H1 (cell line): ENCODE measurements at regions not wholly inside any gene's neighbourhood (a gene's known extent, or its start where the extent isn't known, plus 50 kb on each side); places are given as distances from the start of the nearest gene placed in this dataset.

Source experiments
- CTCF ChIA-PET: fragments of 300-600 bp; sonication (Branson Sonifier 250); formaldehyde crosslinking; loops from one replicate; lab custom pipeline; 2021; ENCODE audit not compliant: partially characterized antibody; lab: Charles Lee
- POLR2A ChIA-PET: fragments of 300-600 bp; sonication (Branson Sonifier 250); formaldehyde crosslinking; loops from one replicate; lab custom pipeline; 2021; ENCODE audit warnings: inconsistent platforms; ENCODE audit not compliant: partially characterized antibody; lab: Charles Lee
- DNase-seq, 2 experiments: peaks; one replicate each; pipeline versions ENCODE4 v3.0.0 to v3.0.0-alpha.2; 2010 to 2022; ENCODE audit warnings: low spot score in 2 of 2, low read depth in 1 of 2, mixed read lengths in 1 of 2
- FAIRE-seq: peaks from 2 replicates; lab custom pipeline; 2011; peaks lifted over from hg19 to GRCh38; lab: Jason Lieb, UNC
- H2AFZ ChIP-seq: 2 replicates; pipeline ENCODE4 v1.8.1; 2012; ENCODE audit warnings: low read length, inconsistent platforms
- H2AK5ac ChIP-seq: 2 replicates; pipeline ENCODE4 v1.6.1; 2013; ENCODE audit warnings: low read depth, low read length
- H2BK120ac ChIP-seq: replicated peaks from 2 replicates; pipeline ENCODE3; 2013; ENCODE audit warnings: low read depth, low read length, inconsistent platforms
- H2BK12ac ChIP-seq: 2 replicates; pipeline ENCODE4 v1.6.1; 2013; ENCODE audit warnings: low read depth, low read length
- H2BK15ac ChIP-seq: 2 replicates; pipeline ENCODE4 v1.6.1; 2013; ENCODE audit warnings: low read length
- H2BK20ac ChIP-seq: 2 replicates; pipeline ENCODE4 v1.6.1; 2013; ENCODE audit warnings: low read length
- H2BK5ac ChIP-seq: 2 replicates; pipeline ENCODE4 v1.6.1; 2013; ENCODE audit warnings: low read depth, low read length
- H3K14ac ChIP-seq: 2 replicates; pipeline ENCODE4 v1.6.1; 2013; ENCODE audit warnings: inconsistent platforms; ENCODE audit not compliant: insufficient read length
- H3K18ac ChIP-seq: 2 replicates; pipeline ENCODE4 v1.6.1; 2013; ENCODE audit warnings: low read length; ENCODE audit errors: extremely low read depth
- H3K23ac ChIP-seq: 2 replicates; pipeline ENCODE4 v1.6.1; 2013; ENCODE audit warnings: inconsistent platforms; ENCODE audit not compliant: insufficient read length
- H3K23me2 ChIP-seq: 2 replicates; pipeline ENCODE4 v1.6.1; 2013; ENCODE audit warnings: low read depth, low read length
- H3K27ac ChIP-seq: 2 replicates; pipeline ENCODE4 v1.6.1; 2011; ENCODE audit warnings: low read depth, low read length, inconsistent platforms
- H3K27me3 ChIP-seq, 4 experiments: replicated peaks in 1 of 4; 1 replicate in 1 of 4; 2 replicates in 3 of 4; pipeline versions ENCODE4 v1.6.1 to v1.8.1; 2011 to 2013; ENCODE audit warnings: low read length in 3 of 4, mild to moderate bottlenecking in 3 of 4, inconsistent platforms in 2 of 4, mixed read lengths in 2 of 4, moderate library complexity in 1 of 4; ENCODE audit not compliant: control insufficient read depth in 3 of 4, insufficient read depth in 3 of 4; ENCODE audit errors: extremely low read depth in 1 of 4
- H3K36me3 ChIP-seq, 4 experiments: 2 replicates each; pipeline versions ENCODE4 v1.6.1 to v1.8.1; 2011 to 2013; ENCODE audit warnings: mild to moderate bottlenecking in 4 of 4, low read length in 3 of 4, moderate library complexity in 2 of 4, control low read depth in 1 of 4, inconsistent platforms in 1 of 4; ENCODE audit not compliant: insufficient read depth in 4 of 4, control insufficient read depth in 2 of 4
- H3K4ac ChIP-seq: replicated peaks from 2 replicates; pipeline ENCODE3; 2013; ENCODE audit warnings: low read length, low read depth, mixed read lengths, inconsistent platforms; ENCODE audit not compliant: insufficient read length
- H3K4me1 ChIP-seq, 4 experiments: replicated peaks in 1 of 4; 1 replicate in 1 of 4; 2 replicates in 3 of 4; pipeline versions ENCODE4 v1.6.1 to v1.8.1; 2011 to 2013; ENCODE audit warnings: low read length in 3 of 4, inconsistent platforms in 2 of 4, mixed read lengths in 1 of 4; ENCODE audit not compliant: insufficient read depth in 4 of 4, control insufficient read depth in 3 of 4
- H3K4me2 ChIP-seq, 2 experiments: 2 replicates each; pipeline versions ENCODE4 v1.6.1 to v1.8.1; 2011 to 2013; ENCODE audit warnings: low read depth in 2 of 2, low read length in 2 of 2, control low read depth in 1 of 2, inconsistent platforms in 1 of 2, mild to moderate bottlenecking in 1 of 2; ENCODE audit not compliant: insufficient read depth in 1 of 2
- H3K4me3 ChIP-seq, 4 experiments: fragments of 200-600, 300-600 bp in 1 of 4; sonication (generic), shearing (Covaris generic), sonication (Bioruptor Twin) in 1 of 4; 2 replicates each; pipeline versions ENCODE4 v1.5.1 to v1.8.1; 2011 to 2016; ENCODE audit warnings: low read length in 4 of 4, low read depth in 3 of 4, control low read depth in 2 of 4, inconsistent platforms in 2 of 4, mild to moderate bottlenecking in 2 of 4, mixed read lengths in 1 of 4, moderate library complexity in 1 of 4; ENCODE audit not compliant: insufficient read depth in 2 of 4; ENCODE audit errors: extremely low read depth in 1 of 4
- H3K56ac ChIP-seq: replicated peaks from 2 replicates; pipeline ENCODE3; 2013; ENCODE audit warnings: low read depth, mild to moderate bottlenecking, mixed read lengths, low read length, inconsistent platforms; ENCODE audit not compliant: insufficient read length
- H3K79me1 ChIP-seq: 2 replicates; pipeline ENCODE4 v1.6.1; 2013; ENCODE audit warnings: low read depth, low read length, control low read depth
- H3K79me2 ChIP-seq, 2 experiments: 2 replicates each; pipeline versions ENCODE4 v1.6.1 to v1.8.1; 2012 to 2013; ENCODE audit warnings: low read length in 2 of 2, mild to moderate bottlenecking in 2 of 2, inconsistent platforms in 1 of 2; ENCODE audit not compliant: insufficient read depth in 2 of 2, control insufficient read depth in 1 of 2
- H3K9ac ChIP-seq, 4 experiments: replicated peaks in 1 of 4; 1 replicate in 1 of 4; 2 replicates in 3 of 4; pipeline versions ENCODE4 v1.6.1 to v1.8.1; 2011 to 2013; ENCODE audit warnings: low read depth in 3 of 4, low read length in 3 of 4, control low read depth in 2 of 4, mild to moderate bottlenecking in 2 of 4, moderate library complexity in 2 of 4, inconsistent platforms in 1 of 4; ENCODE audit errors: extremely low read depth in 1 of 4
- H3K9me3 ChIP-seq, 2 experiments: 2 replicates each; pipeline versions ENCODE4 v1.6.1 to v1.8.1; 2012 to 2013; ENCODE audit warnings: mild to moderate bottlenecking in 2 of 2, moderate library complexity in 2 of 2, control low read depth in 1 of 2, inconsistent platforms in 1 of 2, low read depth in 1 of 2, low read length in 1 of 2, mixed read lengths in 1 of 2; ENCODE audit not compliant: insufficient read depth in 2 of 2
- H4K20me1 ChIP-seq, 2 experiments: replicated peaks in 1 of 2; 2 replicates each; pipeline versions ENCODE3 to v1.8.1; 2011 to 2013; ENCODE audit warnings: inconsistent platforms in 2 of 2, low read length in 2 of 2, mild to moderate bottlenecking in 1 of 2; ENCODE audit not compliant: insufficient read depth in 2 of 2, control insufficient read depth in 1 of 2
- H4K5ac ChIP-seq: 2 replicates; pipeline ENCODE4 v1.6.1; 2013; ENCODE audit warnings: low read length, low read depth, mixed read lengths, inconsistent platforms; ENCODE audit not compliant: insufficient read length
- H4K8ac ChIP-seq: 2 replicates; pipeline ENCODE4 v1.8.0; 2013; ENCODE audit warnings: mild to moderate bottlenecking, moderate library complexity, low read length, inconsistent platforms; ENCODE audit not compliant: insufficient read depth; ENCODE audit errors: extremely low read depth
- H4K91ac ChIP-seq: replicated peaks from 2 replicates; pipeline ENCODE3; 2013; ENCODE audit warnings: low read length, mixed read lengths, inconsistent platforms; ENCODE audit not compliant: insufficient read length
- BCL11A ChIP-seq, 2 experiments: IDR thresholded peaks; one replicate each; pipeline ENCODE4 v1.6.1; 2011; ENCODE audit warnings: low read depth in 2 of 2, low read length in 2 of 2, mild to moderate bottlenecking in 2 of 2
- CBX5 ChIP-seq: fragments of 300-800, 300-1000 bp; sonication (generic); IDR thresholded peaks from 2 replicates; pipeline ENCODE4 v1.7.1; 2016; ENCODE audit warnings: antibody characterized with exemption, low read length, low read depth
- CBX8 ChIP-seq: fragments of 300-800, 300-1000 bp; sonication (generic); IDR thresholded peaks from 2 replicates; pipeline ENCODE4 v1.7.1; 2016; ENCODE audit warnings: low read depth, low read length, borderline replicate concordance
- HDAC2 ChIP-seq, 2 experiments: fragments of 300-600 bp in 1 of 2; sonication (generic) in 1 of 2; IDR thresholded peaks; 2 replicates each; pipeline ENCODE4 v1.6.1; 2011 to 2012; ENCODE audit warnings: low read depth in 2 of 2, low read length in 2 of 2, mild to moderate bottlenecking in 2 of 2, moderate library complexity in 2 of 2, borderline replicate concordance in 1 of 2, inconsistent platforms in 1 of 2
- HDAC6 ChIP-seq: IDR thresholded peaks from one replicate; pipeline ENCODE4 v1.7.1; 2012; ENCODE audit warnings: low read depth, mild to moderate bottlenecking, inconsistent platforms, low read length, moderate library complexity
- KDM1A ChIP-seq: fragments of 200-600, 300-600 bp; sonication (generic); IDR thresholded peaks from 2 replicates; pipeline ENCODE4 v1.7.1; 2016; ENCODE audit warnings: mild to moderate bottlenecking, low read length, borderline replicate concordance
- POLR2A ChIP-seq, 2 experiments: IDR thresholded peaks; 1 replicate in 1 of 2; 2 replicates in 1 of 2; pipeline ENCODE4 v1.6.1; 2011; ENCODE audit warnings: low read depth in 2 of 2, low read length in 2 of 2, mild to moderate bottlenecking in 2 of 2; ENCODE audit errors: control extremely low read depth in 1 of 2
- RAD21 ChIP-seq, 2 experiments: IDR thresholded peaks in 1 of 2; conservative IDR thresholded peaks in 1 of 2; 2 replicates each; pipeline ENCODE4 v1.6.1; 2011; ENCODE audit warnings: low read depth in 2 of 2, low read length in 2 of 2, improper control_type of control experiment in 1 of 2, inconsistent platforms in 1 of 2, mild to moderate bottlenecking in 1 of 2, moderate library complexity in 1 of 2
- RBBP5 ChIP-seq: IDR thresholded peaks from 2 replicates; pipeline ENCODE4 v1.7.1; 2012; ENCODE audit warnings: low read depth, mild to moderate bottlenecking, inconsistent platforms, low read length, moderate library complexity, borderline replicate concordance
- SP1 ChIP-seq: IDR thresholded peaks from 2 replicates; pipeline ENCODE4 v1.6.1; 2011; ENCODE audit warnings: low read depth, low read length
- SP2 ChIP-seq: IDR thresholded peaks from 2 replicates; pipeline ENCODE4 v1.6.1; 2012; ENCODE audit warnings: mild to moderate bottlenecking, low read length, inconsistent platforms
- SRF ChIP-seq: IDR thresholded peaks from 2 replicates; pipeline ENCODE4 v1.6.1; 2011; ENCODE audit warnings: mild to moderate bottlenecking, low read depth, low read length, moderate library complexity
- SUZ12 ChIP-seq: fragments of 200-600 bp; sonication (generic); IDR thresholded peaks from 2 replicates; pipeline ENCODE4 v1.6.1; 2012; ENCODE audit warnings: mild to moderate bottlenecking, inconsistent platforms, low read length, moderate library complexity, mixed read lengths
- TEAD4 ChIP-seq: IDR thresholded peaks from 2 replicates; pipeline ENCODE4 v1.6.1; 2012; ENCODE audit warnings: low read depth, low read length, inconsistent platforms, mixed read lengths
- WGBS, 2 experiments: shearing (Covaris generic) in 1 of 2; methylation state at CpG; one replicate each; pipeline versions ENCODE4 v1.1.6 to v1.1.7; 2013 to 2015; ENCODE audit warnings: low lambda C conversion rate in 2 of 2, mixed read lengths in 2 of 2, inconsistent platforms in 1 of 2, low coverage in 1 of 2, missing lambda C conversion rate in 1 of 2; ENCODE audit not compliant: insufficient replicate concordance in 2 of 2, insufficient coverage in 1 of 2, insufficient read length in 1 of 2; ENCODE audit errors: extremely low coverage in 1 of 2, missing lambda C conversion rate in 1 of 2; 5-methylcytosine and 5-hydroxymethylcytosine counted together
- TF ChIP-seq, protein P1 (sequence below): IDR thresholded peaks from 2 replicates; pipeline ENCODE4 v1.6.1; 2012; ENCODE audit warnings: inconsistent platforms

DNA sequence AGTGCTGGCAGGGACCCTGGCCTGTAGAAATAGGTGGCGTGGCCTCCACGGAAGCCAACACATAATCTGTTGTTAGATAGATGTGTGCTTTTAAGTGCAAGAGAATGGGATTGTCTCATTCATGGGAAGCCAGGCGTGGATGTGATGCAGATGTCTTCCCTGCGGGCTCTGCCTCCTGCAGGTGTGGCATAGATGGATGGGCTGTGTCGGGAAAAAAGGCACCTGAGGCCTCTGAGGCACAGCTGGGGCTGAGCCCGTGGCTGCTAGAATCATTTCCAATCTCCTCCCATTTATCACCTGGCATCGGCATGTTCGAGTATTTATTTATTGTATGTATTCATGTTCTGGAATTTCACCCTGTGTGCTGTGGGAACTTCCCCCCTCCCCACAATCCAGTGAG, 353.4 kb upstream of the AJAP1 start:
- Histone ChIP-seq H2BK120ac (no peak overlapping the region), H3K9me3 (peaks cover 47 to 77% of the 10 kb centered on the region in 2 experiments; a peak in 3 of 4 replicates), H3K9ac (no peak overlapping the region), H2BK15ac (no peak overlapping the region), H3K36me3 (no peaks in the 10 kb centered on the region), H3K27me3 (no peaks in the 10 kb centered on the region), H2BK12ac (no peak overlapping the region), H2BK5ac (no peak overlapping the region), H3K18ac (no peak overlapping the region), H3K4me1 (no peaks in the 10 kb centered on the region), H3K14ac (no peak overlapping the region), H3K4me2 (no peak overlapping the region), H3K23me2 (peaks cover 7% of the 10 kb centered on the region; the same call in 1 of the 2 replicates), H4K20me1 (no peaks in the 10 kb centered on the region), H3K23ac (no peak overlapping the region), H2AK5ac (no peak overlapping the region), H2AFZ (no peak overlapping the region), H3K27ac (no peak overlapping the region), H2BK20ac (no peak overlapping the region), H4K5ac (no peak overlapping the region), H3K79me2 (no peaks in the 10 kb centered on the region), H3K79me1 (no peaks in the 10 kb centered on the region), H4K91ac (no peak overlapping the region), H4K8ac (no peak overlapping the region), H3K56ac (no peak overlapping the region), H3K4ac (no peak overlapping the region), H3K4me3 (no peak overlapping the region)
- FAIRE-seq (no peak), DNase-seq (no peak)
- 80% methylated on average over 8 of the region's 8 CpGs; no CpG with 5 or more reads in 1 of the 2 experiments for WGBS, 2 experiments
- POLR2A ChIA-PET: no interaction called here
- CTCF ChIA-PET: no interaction called here
- no peak for TF ChIP-seq BCL11A (IDR thresholded peaks at IDR 0.05; ENCODE audit: low read depth in 2 of 2, low read length in 2 of 2)
- no peak for TF ChIP-seq KDM1A
- no peak for TF ChIP-seq TEAD4
- no peak for TF ChIP-seq POLR2A (IDR thresholded peaks at IDR 0.05; ENCODE audit: control extremely low read depth in 1 of 2, low read depth in 2 of 2, low read length in 2 of 2)
- no peak for TF ChIP-seq HDAC2 (IDR thresholded peaks at IDR 0.05; ENCODE audit: borderline replicate concordance in 1 of 2, low read depth in 2 of 2, low read length in 2 of 2)
- no peak for TF ChIP-seq SRF
- TF ChIP-seq, protein P1, sequence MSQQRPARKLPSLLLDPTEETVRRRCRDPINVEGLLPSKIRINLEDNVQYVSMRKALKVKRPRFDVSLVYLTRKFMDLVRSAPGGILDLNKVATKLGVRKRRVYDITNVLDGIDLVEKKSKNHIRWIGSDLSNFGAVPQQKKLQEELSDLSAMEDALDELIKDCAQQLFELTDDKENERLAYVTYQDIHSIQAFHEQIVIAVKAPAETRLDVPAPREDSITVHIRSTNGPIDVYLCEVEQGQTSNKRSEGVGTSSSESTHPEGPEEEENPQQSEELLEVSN: no peak
- TF ChIP-seq SP1: no peak
- no peak for TF ChIP-seq SP2
- no peak for TF ChIP-seq RBBP5
- no peak for TF ChIP-seq CBX5
- no peak for TF ChIP-seq RAD21 (IDR thresholded peaks at IDR 0.05 in 1 of 2, conservative IDR thresholded peaks at IDR 0.05 in 1 of 2; ENCODE audit: low read depth in 2 of 2, low read length in 2 of 2)
- TF ChIP-seq SUZ12: no peak
- TF ChIP-seq CBX8: no peak
- no peak for TF ChIP-seq HDAC6
